K562 (cell line): ENCODE measurements at regions not wholly inside any gene's neighbourhood (a gene's known extent, or its start where the extent isn't known, plus 50 kb on each side); places are given as distances from the start of the nearest gene placed in this dataset.

Experiments
- ATAC-seq: fragments of 200-7000 bp; cut with Tn5 transposase; 3 replicates; pipeline ENCODE4 v1.9.1; 2020; ENCODE audit warnings: moderate library complexity
- BruUV-seq: library from RNA; stranded (reverse); fragments of 400-500 nt; replicated peaks from 2 replicates; lab custom pipeline; 2021; lab: Mats Ljungman, UMichigan
- CTCF ChIA-PET: fragments of 300-600 bp; formaldehyde crosslinking; extraction: SDS; loops from one replicate; lab custom pipeline; 2021; ENCODE audit warnings: low intra/inter-chr PET ratio; lab: Yijun Ruan, JAX
- POLR2A ChIA-PET: fragments of 300-600, 350-650 bp; sonication (Branson Sonifier 250); formaldehyde crosslinking; extraction: SDS; loops from one replicate; lab custom pipeline; 2021; ENCODE audit warnings: antibody characterized with exemption, inconsistent platforms; lab: Yijun Ruan, JAX
- DNase-seq, 4 experiments: peaks; one replicate each; pipeline versions ENCODE4 v3.0.0 to v3.0.0-alpha.2; 2011 to 2018; ENCODE audit warnings: low spot score in 3 of 4, mixed read lengths in 3 of 4; ENCODE audit errors: extremely low read depth in 1 of 4
- FAIRE-seq: peaks from 2 replicates; lab custom pipeline; 2011; peaks lifted over from hg19 to GRCh38; lab: Jason Lieb, UNC
- H2AFZ ChIP-seq: 2 replicates; pipeline ENCODE4 v1.6.0; 2011; ENCODE audit warnings: low read depth, low read length, control low read depth, inconsistent platforms
- H3K27ac ChIP-seq: fragments of 200-600 bp; 3 replicates; pipeline ENCODE4 v1.8.0; 2011; ENCODE audit warnings: low read depth, mild to moderate bottlenecking, control low read depth, inconsistent platforms, low read length, moderate library complexity, mixed read lengths; ENCODE audit errors: extremely low read depth
- H3K27me3 ChIP-seq, 2 experiments: fragments of 300-600 bp in 1 of 2; 2 replicates in 1 of 2; 3 replicates in 1 of 2; pipeline versions ENCODE4 v1.6.0 to v1.8.0; 2011; ENCODE audit warnings: inconsistent platforms in 2 of 2, low read length in 2 of 2, mild to moderate bottlenecking in 1 of 2, mixed read lengths in 1 of 2, moderate library complexity in 1 of 2; ENCODE audit not compliant: control insufficient read depth in 2 of 2, insufficient read depth in 2 of 2
- H3K36me3 ChIP-seq: fragments of 300-600 bp; 3 replicates; pipeline ENCODE4 v1.8.0; 2011; ENCODE audit warnings: mild to moderate bottlenecking, low read length, inconsistent platforms; ENCODE audit not compliant: control insufficient read depth, insufficient read depth
- H3K4me1 ChIP-seq, 2 experiments: fragments of 200-600 bp in 1 of 2; replicated peaks in 1 of 2; 2 replicates in 1 of 2; 3 replicates in 1 of 2; pipeline versions ENCODE4 v1.5.1 to v1.8.0; 2011; ENCODE audit warnings: inconsistent platforms in 2 of 2, low read length in 2 of 2, mild to moderate bottlenecking in 1 of 2, mixed read lengths in 1 of 2, moderate library complexity in 1 of 2; ENCODE audit not compliant: control insufficient read depth in 2 of 2, insufficient read depth in 2 of 2
- H3K4me2 ChIP-seq: 2 replicates; pipeline ENCODE4 v1.6.1; 2011; ENCODE audit warnings: low read length, control low read depth, inconsistent platforms, mixed read lengths; ENCODE audit not compliant: insufficient read depth
- H3K4me3 ChIP-seq: fragments of 200-600 bp; sonication (generic), shearing (Covaris generic); 2 replicates; pipeline ENCODE4 v1.5.1; 2016; ENCODE audit warnings: control low read depth, inconsistent platforms
- H3K79me2 ChIP-seq: fragments of 200-600 bp; 3 replicates; pipeline ENCODE4 v1.8.0; 2011; ENCODE audit warnings: low read length, inconsistent platforms; ENCODE audit not compliant: control insufficient read depth, insufficient read depth
- H3K9ac ChIP-seq, 2 experiments: 2 replicates each; pipeline versions ENCODE4 v1.6.0 to v1.6.1; 2011; ENCODE audit warnings: low read depth in 2 of 2, low read length in 2 of 2, control low read depth in 1 of 2, inconsistent platforms in 1 of 2, mild to moderate bottlenecking in 1 of 2, mixed read lengths in 1 of 2; ENCODE audit not compliant: insufficient read depth in 1 of 2
- H3K9me1 ChIP-seq: one replicate; pipeline ENCODE4 v1.6.0; 2011; ENCODE audit warnings: inconsistent platforms, mild to moderate bottlenecking, low read length, moderate library complexity; ENCODE audit not compliant: control insufficient read depth, insufficient read depth
- H3K9me3 ChIP-seq: replicated peaks from 2 replicates; pipeline ENCODE4 v1.5.1; 2011; ENCODE audit warnings: low read depth, low read length, inconsistent platforms; ENCODE audit not compliant: control insufficient read depth, insufficient read depth
- H4K20me1 ChIP-seq: replicated peaks from 2 replicates; pipeline ENCODE4 v1.6.1; 2011; ENCODE audit warnings: low read length, inconsistent platforms, mixed read lengths; ENCODE audit not compliant: control insufficient read depth, insufficient read depth
- CHD2 ChIP-seq: IDR thresholded peaks from 2 replicates; pipeline ENCODE4 v1.6.1; 2011; ENCODE audit warnings: low read depth, low read length
- HEY1 ChIP-seq: fragments of 250-450 bp; sonication (Bioruptor Pico); IDR thresholded peaks from 2 replicates; pipeline ENCODE4 v1.5.0; 2020; ENCODE audit warnings: mild to moderate bottlenecking, moderate library complexity, borderline replicate concordance
- MED1 ChIP-seq: sonication (generic); formaldehyde crosslinking; IDR thresholded peaks from 2 replicates; pipeline ENCODE4 v1.8.1; 2023; ENCODE audit warnings: missing genetic modification reagents, borderline replicate concordance
- NR2C2 ChIP-seq, 2 experiments: fragments of 200-800 bp in 1 of 2; sonication (Bioruptor generic) in 1 of 2; sonication (generic) in 1 of 2; formaldehyde crosslinking in 1 of 2; IDR thresholded peaks; 2 replicates each; pipeline versions ENCODE4 v1.6.1 to v1.8.0; 2016 to 2022; ENCODE audit warnings: mild to moderate bottlenecking in 1 of 2, missing compliant biosample characterization in 1 of 2, missing genetic modification characterization in 1 of 2, missing genetic modification reagents in 1 of 2
- PHB2 ChIP-seq: fragments of 450-650 bp; IDR thresholded peaks from 2 replicates; pipeline ENCODE4 v1.6.1; 2017; ENCODE audit warnings: low read depth
- POLR2B ChIP-seq: fragments of 450-650 bp; IDR thresholded peaks from 2 replicates; pipeline ENCODE4 v1.6.1; 2018; ENCODE audit warnings: low read depth; ENCODE audit not compliant: partially characterized antibody
- SETDB1 ChIP-seq: IDR thresholded peaks from one replicate; pipeline ENCODE4 v1.6.1; 2012; ENCODE audit warnings: low read length, control low read depth, inconsistent platforms
- TARDBP ChIP-seq: fragments of 450-650 bp; IDR thresholded peaks from 2 replicates; pipeline ENCODE4 v1.6.1; 2016
- TCF7 ChIP-seq: sonication (generic); IDR thresholded peaks from 2 replicates; pipeline ENCODE4 v1.6.1; 2016; ENCODE audit warnings: antibody characterized with exemption, borderline replicate concordance
- ZNF77 ChIP-seq: fragments of 250-450 bp; sonication (Bioruptor Pico); IDR thresholded peaks from 2 replicates; pipeline ENCODE4 v1.5.0; 2020
- WGBS: fragments of 100-300 bp; shearing (Covaris generic); methylation state at CpG from one replicate; pipeline ENCODE4 v1.1.6; 2016; ENCODE audit warnings: low coverage, mixed read lengths; ENCODE audit not compliant: insufficient coverage; ENCODE audit errors: missing lambda C conversion rate; 5-methylcytosine and 5-hydroxymethylcytosine counted together
- in situ Hi-C: fragments of 300-500 bp; cut with MboI; formaldehyde crosslinking; loops from 4 replicates; pipeline ENCODE4 v1.15.0; 2018; ENCODE audit warnings: inconsistent platforms, mixed read lengths
- intact Hi-C: fragments of 100-400 bp; cut with micrococcal nuclease; formaldehyde crosslinking; loops from 2 replicates; pipeline ENCODE4 v1.14.2; 2022
- TF ChIP-seq, protein P1 (sequence below): fragments of 450-650 bp; IDR thresholded peaks from 2 replicates; pipeline ENCODE4 v1.6.1; 2017; ENCODE audit warnings: mild to moderate bottlenecking, moderate library complexity
- TF ChIP-seq, protein P2 (sequence below): fragments of 450-650 bp; formaldehyde crosslinking; conservative IDR thresholded peaks from 2 replicates; pipeline ENCODE4 v1.4.0; 2022; ENCODE audit warnings: mild to moderate bottlenecking, missing genetic modification characterization
- TF ChIP-seq, protein P3 (sequence below): fragments of 250-450 bp; sonication (Bioruptor Pico); IDR thresholded peaks from 2 replicates; pipeline ENCODE4 v1.8.0; 2021; ENCODE audit warnings: moderate library complexity, mild to moderate bottlenecking, inconsistent platforms
- TF ChIP-seq, protein P4 (sequence below): fragments of 250-450 bp; sonication (Bioruptor Pico); IDR thresholded peaks from 2 replicates; pipeline ENCODE4 v1.4.0; 2020

DNA sequence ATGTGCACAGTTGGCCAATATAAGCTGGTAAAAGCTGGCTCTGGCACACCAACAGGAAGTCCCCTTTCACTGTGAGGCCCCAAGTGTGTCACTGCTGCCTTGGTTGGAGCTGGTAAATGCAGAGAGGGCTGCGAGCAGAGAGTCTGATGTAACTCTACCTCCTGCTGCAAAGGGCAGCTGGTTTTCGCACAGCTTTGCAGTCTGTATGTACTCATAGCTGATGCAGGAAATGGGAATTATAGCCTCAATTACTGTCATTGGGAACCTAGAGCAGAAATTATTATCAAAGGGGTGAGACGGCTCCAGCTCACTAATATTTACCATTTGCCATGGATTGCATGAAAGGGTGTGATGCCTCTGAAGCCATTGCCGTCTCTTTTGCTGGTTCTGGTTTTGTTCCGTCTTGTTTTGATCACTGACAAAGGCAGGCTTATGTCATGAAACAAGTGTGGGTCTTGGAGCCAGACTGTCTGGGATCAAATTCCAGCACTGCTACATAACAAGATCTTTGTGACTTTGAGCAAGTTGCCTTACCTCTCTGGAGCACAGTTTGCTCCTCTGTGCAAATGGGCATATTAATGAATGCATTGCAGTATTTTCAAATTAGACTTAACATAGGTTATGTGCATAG lies 124.3 kb upstream of the SLC25A48 start:
- BruUV-seq = no TSS peak
- Histone ChIP-seq H4K20me1 (peaks cover 3% of the 10 kb centered on the region; the same call in 1 of the 2 replicates), H3K36me3 (no peaks in the 10 kb centered on the region), H2AFZ (no peak overlapping the region), H3K4me2 (no peak overlapping the region), H3K4me3 (no peak overlapping the region), H3K79me2 (no peaks in the 10 kb centered on the region), H3K9me3 (no peaks in the 10 kb centered on the region), H3K4me1 (no peaks in the 10 kb centered on the region), H3K27ac (no peak overlapping the region), H3K9me1 (no peaks in the 10 kb centered on the region), H3K27me3 (peaks cover 6 to 39% of the 10 kb centered on the region in 2 experiments; a peak in 3 of 5 replicates), H3K9ac (no peak overlapping the region)
- WGBS = 0% methylated on average over 5 of the region's 5 CpGs
- FAIRE-seq = no peak
- in situ Hi-C loops = no loop called here
- intact Hi-C loops = no loop called here
- ChIA-PET CTCF (no interaction called here), POLR2A (interaction anchor here (0.8 to 1.1 kb wide), 2 partner anchors 9 to 10 kb away, joined by 3 read pairs; no protein-coding TSS in a partner anchor)
- ATAC-seq = no peak
- DNase-seq = no peak
- no peak for TF ChIP-seq TCF7
- TF ChIP-seq NR2C2 (CRISPR knock-in tag; IDR thresholded peaks at IDR 0.05) = no peak
- TF ChIP-seq NR2C2 (tag; IDR thresholded peaks at IDR 0.05) = no peak
- no peak for TF ChIP-seq CHD2
- no peak for TF ChIP-seq PHB2
- no peak for TF ChIP-seq ZNF77 (CRISPR knock-in tag)
- TF ChIP-seq, protein P1, sequence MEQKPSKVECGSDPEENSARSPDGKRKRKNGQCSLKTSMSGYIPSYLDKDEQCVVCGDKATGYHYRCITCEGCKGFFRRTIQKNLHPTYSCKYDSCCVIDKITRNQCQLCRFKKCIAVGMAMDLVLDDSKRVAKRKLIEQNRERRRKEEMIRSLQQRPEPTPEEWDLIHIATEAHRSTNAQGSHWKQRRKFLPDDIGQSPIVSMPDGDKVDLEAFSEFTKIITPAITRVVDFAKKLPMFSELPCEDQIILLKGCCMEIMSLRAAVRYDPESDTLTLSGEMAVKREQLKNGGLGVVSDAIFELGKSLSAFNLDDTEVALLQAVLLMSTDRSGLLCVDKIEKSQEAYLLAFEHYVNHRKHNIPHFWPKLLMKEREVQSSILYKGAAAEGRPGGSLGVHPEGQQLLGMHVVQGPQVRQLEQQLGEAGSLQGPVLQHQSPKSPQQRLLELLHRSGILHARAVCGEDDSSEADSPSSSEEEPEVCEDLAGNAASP = no peak
- TF ChIP-seq, protein P2, sequence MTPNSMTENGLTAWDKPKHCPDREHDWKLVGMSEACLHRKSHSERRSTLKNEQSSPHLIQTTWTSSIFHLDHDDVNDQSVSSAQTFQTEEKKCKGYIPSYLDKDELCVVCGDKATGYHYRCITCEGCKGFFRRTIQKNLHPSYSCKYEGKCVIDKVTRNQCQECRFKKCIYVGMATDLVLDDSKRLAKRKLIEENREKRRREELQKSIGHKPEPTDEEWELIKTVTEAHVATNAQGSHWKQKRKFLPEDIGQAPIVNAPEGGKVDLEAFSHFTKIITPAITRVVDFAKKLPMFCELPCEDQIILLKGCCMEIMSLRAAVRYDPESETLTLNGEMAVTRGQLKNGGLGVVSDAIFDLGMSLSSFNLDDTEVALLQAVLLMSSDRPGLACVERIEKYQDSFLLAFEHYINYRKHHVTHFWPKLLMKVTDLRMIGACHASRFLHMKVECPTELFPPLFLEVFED (CRISPR knock-in tag) = no peak
- TF ChIP-seq MED1 = no peak
- TF ChIP-seq, protein P3, sequence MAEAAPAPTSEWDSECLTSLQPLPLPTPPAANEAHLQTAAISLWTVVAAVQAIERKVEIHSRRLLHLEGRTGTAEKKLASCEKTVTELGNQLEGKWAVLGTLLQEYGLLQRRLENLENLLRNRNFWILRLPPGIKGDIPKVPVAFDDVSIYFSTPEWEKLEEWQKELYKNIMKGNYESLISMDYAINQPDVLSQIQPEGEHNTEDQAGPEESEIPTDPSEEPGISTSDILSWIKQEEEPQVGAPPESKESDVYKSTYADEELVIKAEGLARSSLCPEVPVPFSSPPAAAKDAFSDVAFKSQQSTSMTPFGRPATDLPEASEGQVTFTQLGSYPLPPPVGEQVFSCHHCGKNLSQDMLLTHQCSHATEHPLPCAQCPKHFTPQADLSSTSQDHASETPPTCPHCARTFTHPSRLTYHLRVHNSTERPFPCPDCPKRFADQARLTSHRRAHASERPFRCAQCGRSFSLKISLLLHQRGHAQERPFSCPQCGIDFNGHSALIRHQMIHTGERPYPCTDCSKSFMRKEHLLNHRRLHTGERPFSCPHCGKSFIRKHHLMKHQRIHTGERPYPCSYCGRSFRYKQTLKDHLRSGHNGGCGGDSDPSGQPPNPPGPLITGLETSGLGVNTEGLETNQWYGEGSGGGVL = no peak
- no peak for TF ChIP-seq TARDBP
- TF ChIP-seq POLR2B = no peak
- no peak for TF ChIP-seq HEY1 (CRISPR knock-in tag)
- TF ChIP-seq, protein P4, sequence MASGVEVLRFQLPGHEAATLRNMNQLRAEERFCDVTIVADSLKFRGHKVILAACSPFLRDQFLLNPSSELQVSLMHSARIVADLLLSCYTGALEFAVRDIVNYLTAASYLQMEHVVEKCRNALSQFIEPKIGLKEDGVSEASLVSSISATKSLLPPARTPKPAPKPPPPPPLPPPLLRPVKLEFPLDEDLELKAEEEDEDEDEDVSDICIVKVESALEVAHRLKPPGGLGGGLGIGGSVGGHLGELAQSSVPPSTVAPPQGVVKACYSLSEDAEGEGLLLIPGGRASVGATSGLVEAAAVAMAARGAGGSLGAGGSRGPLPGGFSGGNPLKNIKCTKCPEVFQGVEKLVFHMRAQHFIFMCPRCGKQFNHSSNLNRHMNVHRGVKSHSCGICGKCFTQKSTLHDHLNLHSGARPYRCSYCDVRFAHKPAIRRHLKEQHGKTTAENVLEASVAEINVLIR (CRISPR knock-in tag) = no peak
- no peak for TF ChIP-seq SETDB1
